ENCODE measurements at regions not wholly inside any gene's neighbourhood (a gene's known extent, or its start where the extent isn't known, plus 50 kb on each side); places are given as distances from the start of the nearest gene placed in this dataset.
"Not testable (repeated sequence)": the region's sequence is repeated elsewhere in the genome, so short reads cannot be mapped to it uniquely, and the experiment has no call there.

DNA sequence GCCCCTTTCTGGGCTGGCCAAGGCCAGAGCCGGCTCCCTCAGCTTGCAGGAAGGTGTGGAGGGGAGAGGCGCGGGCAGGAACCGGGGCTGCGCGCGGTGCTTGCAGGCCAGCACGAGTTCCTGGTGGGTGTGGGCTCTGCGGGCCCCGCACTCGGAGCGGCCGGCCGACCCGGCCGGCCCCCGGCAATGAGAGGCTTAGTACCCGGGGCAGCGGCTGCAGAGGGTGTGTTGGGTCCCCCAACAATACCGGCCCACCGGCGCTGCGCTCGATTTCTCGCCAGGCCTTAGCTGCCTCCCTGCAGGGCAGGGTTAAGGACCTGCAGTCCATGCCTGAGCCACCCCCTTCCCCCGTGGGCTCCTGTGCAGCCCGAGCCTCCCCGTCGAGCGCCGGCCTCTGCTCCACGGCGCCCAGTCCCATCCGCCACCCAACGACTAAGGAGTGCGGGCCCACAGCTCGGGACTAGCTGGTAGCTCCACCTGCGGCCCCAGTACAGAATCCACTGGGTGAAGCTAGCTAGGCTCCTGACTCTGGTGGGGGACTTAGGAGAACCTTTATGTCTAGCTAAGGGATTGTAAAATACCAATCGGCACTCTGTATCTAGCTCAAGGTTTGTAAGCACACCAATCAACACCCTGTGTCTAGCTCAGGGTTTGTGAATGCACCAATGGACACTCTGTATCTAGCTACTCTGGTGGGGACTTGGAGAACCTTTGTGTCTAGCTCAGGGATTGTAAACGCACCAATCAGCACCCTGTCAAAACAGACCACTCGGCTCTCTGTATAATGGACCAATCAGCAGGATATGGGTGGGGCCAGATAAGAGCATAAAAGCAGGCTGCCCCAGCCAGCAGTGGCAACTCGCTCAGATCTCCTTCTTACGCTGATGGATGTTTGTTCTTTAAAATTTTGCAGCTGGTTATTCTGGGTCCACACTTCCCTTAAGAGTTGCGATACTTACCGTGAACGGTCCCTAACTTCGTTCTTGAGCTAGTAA is 167.4 kb upstream of the RREB1 start:
- no peak for DNase-seq (ENCODE audit: low read depth in 2 of 2)

DNA sequence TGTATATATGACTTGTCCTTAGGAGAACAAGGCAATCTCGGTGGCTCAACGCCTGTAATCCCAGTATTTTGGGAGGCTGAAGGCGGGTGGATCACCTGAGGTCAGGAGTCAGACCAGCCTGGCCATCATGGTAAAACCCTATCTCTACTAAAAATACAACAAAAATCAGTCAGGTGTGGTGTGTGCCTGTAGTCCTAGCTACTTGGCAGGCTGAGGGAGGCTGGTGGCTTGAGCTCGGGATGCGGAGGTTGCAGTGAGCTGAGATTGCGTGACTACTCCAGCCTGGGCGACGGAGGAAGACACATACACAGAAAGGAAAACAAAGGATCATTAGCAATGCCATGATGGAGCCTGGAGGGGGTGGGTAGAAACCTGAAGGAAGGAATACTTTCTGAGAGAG is 166.6 kb upstream of the RREB1 start:
- DNase-seq (ENCODE audit: low read depth in 2 of 2) = no peak

DNA sequence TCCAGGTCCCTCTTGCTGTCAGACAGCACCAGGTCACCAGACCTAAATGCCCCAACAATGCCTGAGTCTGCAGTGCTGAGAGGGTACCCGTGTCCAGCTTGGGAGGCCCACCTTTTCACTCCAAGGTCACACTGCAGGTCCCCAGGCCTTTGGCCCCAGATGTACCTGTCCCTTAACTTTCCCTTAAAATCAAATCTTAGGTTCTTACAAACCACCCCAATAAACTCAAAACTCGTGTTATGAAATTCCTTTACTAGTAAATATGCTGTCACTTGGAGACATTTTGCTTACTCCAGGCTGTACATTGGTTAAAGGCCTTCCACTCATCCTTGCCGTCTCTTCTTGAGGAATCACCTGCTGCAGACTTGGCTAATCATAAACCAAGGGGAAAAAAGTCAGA is 165.7 kb upstream of the RREB1 start:
- DNase-seq (ENCODE audit: low read depth in 2 of 2) = no peak

DNA sequence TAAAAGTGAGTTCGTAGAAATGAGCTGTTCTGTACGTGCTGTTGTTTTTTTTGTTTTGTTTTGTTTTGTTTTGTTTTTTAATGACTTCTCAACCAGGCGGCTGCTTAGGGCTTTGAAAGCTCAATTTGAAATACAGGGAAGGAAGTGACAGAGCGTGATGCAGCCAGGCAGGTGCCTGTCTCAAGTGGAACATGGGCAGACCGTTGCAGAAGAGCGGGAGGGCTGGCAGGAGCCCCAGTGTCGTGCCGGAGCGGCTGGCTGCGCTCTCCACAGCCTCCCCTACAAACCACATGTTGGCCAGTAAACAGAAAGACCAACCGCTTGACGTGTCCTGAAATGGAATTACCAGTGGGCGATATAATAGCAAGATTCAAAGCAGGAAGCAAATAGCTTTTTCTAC is 164.9 kb upstream of the RREB1 start:
- peak in 1 of 2 donors; percentile 19 for DNase-seq (ENCODE audit: low read depth in 2 of 2)

- no peak for DNase-seq (ENCODE audit: low read depth in 2 of 2)
Measured at GRCh38 chr6:6943421-6943820, 164.3 kb upstream of the RREB1 start.

DNA sequence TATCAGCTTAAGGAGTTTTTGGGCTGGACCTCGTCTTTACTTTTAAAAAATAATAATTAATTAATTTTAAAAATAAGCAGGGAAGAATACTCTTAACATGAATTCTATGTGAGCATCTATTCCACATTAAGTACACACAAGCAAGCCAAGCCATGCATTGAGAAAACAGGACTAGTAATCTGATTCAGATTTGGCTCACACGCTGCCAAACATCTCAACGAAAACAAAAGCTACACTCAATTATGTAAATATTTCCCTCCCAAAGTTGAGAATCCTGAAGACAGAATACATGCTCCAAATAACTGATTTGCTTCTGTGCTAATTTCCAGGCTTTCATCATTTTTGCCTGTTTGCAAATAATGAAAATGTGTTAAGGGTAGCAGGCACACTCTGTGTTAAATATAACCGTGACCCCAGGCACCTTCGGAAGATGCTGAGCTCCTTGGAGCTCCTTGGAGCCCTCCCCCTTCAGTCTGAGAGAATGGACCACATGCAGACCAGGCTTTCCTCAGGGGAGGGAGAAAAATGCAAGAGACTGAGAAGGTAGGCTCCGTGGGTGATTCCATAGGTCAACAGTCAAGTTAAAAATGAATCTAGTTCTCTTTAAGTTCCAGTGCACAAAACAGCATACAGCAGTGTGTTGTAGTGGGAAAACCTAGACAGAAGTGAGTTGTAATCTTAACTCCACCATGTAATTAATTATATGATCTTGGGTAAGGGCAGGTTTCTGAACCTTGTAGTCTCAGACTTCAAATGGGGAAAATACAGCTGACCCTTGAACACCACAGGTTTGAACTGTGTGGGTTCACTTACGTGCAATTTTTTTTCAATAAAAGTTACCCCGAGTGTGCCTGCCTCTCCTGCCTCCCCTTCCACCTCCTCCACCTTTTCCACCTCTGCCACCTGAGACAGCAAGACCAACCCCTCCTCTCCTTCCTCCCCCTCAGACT is 161.3 kb upstream of the RREB1 start:
- DNase-seq (ENCODE audit: low read depth in 2 of 2) = no peak

GRCh38 chr6:6950373-6951145 is 157.2 kb upstream of the RREB1 start:
- DNase-seq (ENCODE audit: low read depth in 2 of 2) = no peak

- DNase-seq (ENCODE audit: low read depth in 2 of 2) = no peak
Measured at GRCh38 chr6:6951355-6951754, 156.4 kb upstream of the RREB1 start.

DNA sequence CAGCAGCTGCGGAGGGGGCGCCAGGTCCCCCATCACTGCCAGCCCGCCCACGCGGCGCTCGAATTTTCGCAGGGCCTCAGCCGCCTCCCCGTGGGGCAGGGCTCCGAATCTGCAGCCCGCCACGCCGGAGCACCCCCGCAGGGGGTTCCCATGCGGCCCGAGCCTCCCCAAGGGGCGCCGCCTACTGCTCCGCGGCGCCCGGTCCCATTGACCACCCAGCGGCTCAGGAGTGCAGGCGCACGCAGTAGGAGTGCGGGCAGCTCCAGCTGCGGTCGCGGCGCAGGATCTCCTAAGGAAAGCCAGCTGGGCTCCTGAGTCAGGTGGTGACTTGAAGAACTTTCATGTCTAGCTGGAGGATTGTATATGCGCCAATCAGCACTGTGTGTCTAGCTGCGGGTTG is 155.3 kb upstream of the RREB1 start:
- no peak for DNase-seq (ENCODE audit: low read depth in 2 of 2)

DNA sequence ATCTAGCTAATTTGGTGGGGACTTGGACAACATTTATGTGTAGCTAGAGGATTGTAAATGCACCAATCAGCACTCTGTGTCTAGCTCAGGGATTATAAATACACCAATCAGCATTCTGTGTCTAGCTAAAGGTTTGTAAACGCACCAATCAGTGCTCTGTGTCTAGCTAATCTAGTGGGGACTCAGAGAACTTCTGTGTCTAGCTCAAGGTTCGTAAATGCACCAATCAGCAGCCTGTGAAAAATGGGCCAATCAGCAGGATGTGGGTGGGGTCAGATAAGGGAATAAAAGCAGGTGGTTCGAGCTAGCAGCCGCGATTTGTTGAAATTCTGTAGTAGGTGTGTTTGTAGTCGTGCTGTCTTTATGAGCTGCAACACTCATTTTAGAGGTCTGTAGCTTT is 154.8 kb upstream of the RREB1 start:
- not testable (repeated sequence) for DNase-seq (ENCODE audit: low read depth in 2 of 2)

DNA sequence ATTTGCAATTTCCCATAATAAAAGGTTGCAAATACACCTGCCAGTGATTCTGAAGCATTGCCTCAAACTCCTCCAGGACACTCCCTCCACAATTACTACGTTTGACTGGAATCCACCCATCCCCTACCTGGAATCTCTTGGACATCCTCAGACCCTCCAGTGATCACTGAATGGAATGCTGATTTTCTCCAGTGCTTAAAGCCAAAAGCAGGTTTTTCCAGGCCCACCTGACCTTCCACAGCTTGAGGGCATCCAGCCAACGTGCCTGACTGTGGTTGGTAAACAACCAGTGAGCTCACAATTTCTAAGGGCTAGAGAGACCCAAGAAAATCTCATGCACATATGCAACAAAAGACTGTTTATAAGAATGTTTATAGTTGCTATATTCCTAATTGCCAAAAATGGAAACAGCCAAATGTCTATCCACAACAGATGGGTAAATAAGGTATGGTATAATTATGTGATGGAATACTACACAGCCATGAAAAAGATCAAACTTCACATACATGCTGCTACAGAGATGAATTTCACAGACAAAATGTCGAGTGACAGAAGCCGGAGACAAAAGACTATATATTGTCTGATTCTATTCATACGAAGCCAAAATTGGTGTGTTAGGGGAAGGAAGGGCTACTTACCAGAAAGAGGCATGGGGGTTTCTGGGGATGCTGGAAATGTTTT is 147.1 kb upstream of the RREB1 start:
- no peak for DNase-seq (ENCODE audit: low read depth in 2 of 2)

GRCh38 chr6:6962086-6962485 is 145.7 kb upstream of the RREB1 start:
- DNase-seq (ENCODE audit: low read depth in 2 of 2) = no peak

DNA sequence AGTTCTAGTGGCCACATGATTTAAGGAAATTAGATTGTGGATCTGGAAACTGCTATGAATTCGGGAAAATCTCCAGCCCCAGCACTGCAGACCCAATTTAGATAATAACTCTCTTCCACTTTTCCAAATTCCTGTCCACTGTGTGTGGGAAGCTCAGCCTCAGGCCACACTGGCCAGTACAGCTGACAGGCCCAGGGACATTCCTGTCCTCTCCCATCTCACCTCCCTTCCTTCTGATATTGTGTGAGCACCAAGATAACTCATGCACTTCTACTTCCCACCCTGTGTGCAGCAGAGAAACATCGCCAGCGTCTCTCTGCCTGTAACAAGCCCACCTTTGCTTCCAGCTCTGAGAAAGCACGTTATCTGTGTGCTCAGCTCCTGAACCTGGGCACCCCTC is 145.1 kb upstream of the RREB1 start:
- no peak for DNase-seq (ENCODE audit: low read depth in 2 of 2)

DNA sequence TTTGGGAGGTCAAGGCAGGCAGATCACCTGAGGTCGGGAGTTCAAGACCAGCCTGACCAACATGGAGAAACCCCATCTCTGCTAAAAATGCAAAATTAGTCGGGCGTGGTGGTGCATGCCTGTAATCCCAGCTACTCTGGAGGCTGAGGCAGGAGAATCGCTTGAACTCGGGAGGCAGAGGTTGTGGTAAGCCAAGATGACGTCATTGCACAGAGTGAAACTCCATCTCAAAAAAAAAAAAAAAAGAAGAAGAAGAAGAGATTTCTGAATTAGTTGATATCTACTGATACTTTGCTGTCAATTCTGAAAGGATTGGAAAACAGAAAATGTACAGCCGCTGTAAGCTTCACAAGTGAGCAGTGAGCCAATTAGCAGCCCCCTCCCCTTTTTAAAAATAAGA is 144.4 kb upstream of the RREB1 start:
- DNase-seq (ENCODE audit: low read depth in 2 of 2) = not testable (repeated sequence)

DNA sequence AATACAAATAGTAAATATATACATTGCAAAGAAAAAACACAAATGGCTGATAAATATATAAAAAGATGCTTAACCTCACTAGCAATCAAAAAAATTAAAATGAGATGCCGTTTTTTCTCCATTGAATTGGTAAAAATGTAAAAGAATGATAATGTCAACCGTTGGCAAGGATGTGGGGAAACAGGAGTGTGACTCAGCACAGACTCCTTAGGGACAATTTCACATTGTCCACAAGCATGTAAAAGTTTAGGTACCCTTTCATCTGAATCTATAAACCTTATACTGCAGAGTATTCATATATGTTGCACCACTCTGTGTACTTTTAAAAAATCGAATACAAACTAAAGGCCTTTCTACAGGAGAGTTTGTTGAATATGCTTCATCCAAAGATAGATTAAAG is 143.1 kb upstream of the RREB1 start:
- DNase-seq (ENCODE audit: low read depth in 2 of 2) = no peak

DNA sequence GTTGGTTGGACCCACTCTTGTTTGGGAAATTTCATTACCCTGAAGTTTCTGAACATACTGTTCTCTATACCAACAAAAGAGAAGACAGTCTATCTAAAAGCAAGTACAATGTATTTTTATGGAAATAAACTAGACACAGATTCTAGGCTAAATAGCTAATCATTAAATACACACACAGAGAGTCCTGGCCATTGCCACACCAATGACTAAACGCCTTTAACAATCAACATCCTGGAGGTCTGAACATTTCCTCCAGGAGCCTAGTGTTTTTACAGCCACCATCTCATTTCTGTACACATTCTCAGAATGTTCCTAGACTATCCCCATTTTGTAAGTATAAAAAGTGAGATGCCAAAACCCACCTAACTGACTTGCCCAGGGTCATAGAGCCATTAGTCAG is 141.6 kb upstream of the RREB1 start:
- no peak for DNase-seq (ENCODE audit: low read depth in 2 of 2)

DNA sequence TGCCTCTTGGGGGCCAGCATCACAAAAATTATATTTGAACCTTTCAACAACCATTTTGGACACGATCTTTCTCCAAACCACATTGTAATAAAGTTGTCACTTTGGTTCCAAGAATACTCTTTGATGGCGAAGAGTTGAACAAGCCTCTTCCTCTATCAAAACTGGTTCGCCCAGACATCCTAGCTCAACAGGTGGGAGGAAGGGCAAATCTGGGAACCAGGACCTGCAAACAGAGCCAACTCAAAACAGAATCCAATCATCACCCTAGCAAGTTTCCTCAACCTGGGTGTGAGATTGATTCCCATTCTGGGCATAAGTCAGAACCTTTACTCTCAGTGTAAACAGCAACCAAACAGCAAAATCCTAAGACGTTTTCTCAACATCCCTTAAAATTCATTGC is 141.2 kb upstream of the RREB1 start:
- no peak for DNase-seq (ENCODE audit: low read depth in 2 of 2)

GRCh38 chr6:6968357-6968730 is 139.4 kb upstream of the RREB1 start:
- no peak for DNase-seq (ENCODE audit: low read depth in 2 of 2)

GRCh38 chr6:6968731-6969552 is 138.8 kb upstream of the RREB1 start:
- DNase-seq (ENCODE audit: low read depth in 2 of 2) = no peak

DNA sequence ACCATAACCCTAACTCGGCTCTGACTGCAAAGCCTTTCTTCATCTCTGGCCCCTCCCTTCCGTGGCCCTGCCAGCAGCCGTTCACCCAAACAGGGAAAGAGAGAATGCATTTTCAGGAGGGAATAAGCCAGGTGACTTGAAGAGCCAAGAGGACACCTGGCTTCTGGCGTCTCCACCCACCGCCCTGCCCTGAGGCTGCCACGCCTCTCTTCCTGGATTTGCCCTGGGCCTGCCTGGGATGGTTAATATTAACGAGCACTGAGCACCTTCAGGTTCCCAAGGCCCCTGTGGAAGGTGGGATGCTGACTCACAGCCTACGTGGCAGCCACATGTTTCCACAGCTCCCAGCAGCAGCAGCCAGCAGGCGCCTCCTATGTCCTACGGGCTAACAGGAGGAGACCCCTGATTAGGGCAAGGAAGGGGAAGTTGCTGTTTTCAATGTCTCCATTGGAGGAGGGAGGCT is 138.0 kb upstream of the RREB1 start:
- no peak for DNase-seq (ENCODE audit: low read depth in 2 of 2)
